HTR-8/SVneo (cell line): ENCODE measurements at regions not wholly inside any gene's neighbourhood (a gene's known extent, or its start where the extent isn't known, plus 50 kb on each side); places are given as distances from the start of the nearest gene placed in this dataset.

Source experiments
- DNase-seq: peaks from one replicate; pipeline ENCODE4 v3.0.0; 2011; ENCODE audit warnings: low spot score, mixed read lengths; ENCODE audit not compliant: insufficient read length
- FAIRE-seq: peaks from 2 replicates; lab custom pipeline; 2011; peaks lifted over from hg19 to GRCh38; lab: Jason Lieb, UNC

- DNase-seq (no peak), FAIRE-seq (no peak)
Measured at GRCh38 chr9:14478175-14479162, 164.5 kb upstream of the NFIB start.

- DNase-seq (no peak), FAIRE-seq (no peak)
Measured at GRCh38 chr9:14471041-14471440, 157.1 kb upstream of the NFIB start.

GRCh38 chr9:14467675-14468374 lies 153.9 kb upstream of the NFIB start:
- DNase-seq (no peak), FAIRE-seq (no peak)

DNA sequence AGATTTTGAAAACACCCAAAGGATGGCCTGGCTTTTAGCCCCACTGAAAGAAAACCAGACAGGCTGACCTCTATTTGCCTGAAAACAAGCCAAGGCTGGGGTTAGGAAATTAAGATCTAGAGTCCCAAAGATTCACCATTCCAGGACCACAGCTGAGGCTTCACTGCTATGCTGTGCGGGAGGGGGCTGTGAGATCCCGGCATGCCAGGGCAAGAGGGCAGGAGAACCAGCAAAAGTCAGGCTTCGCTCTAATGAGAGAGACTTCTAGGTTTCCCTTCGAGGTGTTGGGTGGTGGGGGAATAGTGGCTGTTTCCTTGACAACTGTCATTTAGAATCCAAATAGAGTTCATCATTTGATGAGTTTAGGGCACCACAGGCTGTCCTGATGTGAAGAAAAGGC lies 152.9 kb upstream of the NFIB start:
- DNase-seq (no peak), FAIRE-seq (no peak)

DNA sequence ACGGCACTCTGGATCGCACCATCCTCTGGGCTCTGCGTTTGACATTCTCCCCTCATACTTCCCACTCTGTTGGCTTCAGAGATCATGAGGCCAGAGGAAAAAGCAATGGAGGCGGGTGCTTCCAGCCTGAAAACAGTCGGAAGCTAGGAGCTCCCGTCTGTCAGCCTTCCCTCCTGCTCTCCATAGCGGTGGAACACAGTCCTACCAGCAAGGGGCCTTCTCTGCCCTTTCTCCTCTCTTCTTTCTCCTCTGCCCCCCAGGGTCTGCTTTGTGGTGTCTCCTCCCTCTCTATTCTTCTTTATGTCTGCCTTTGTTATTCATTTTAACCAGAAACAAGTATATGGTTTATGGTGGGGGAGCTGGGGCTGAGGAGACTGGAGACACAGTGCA lies 152.5 kb upstream of the NFIB start:
- DNase-seq, result no peak
- FAIRE-seq, result no peak

GRCh38 chr9:14462950-14463349 lies 149.0 kb upstream of the NFIB start:
- DNase-seq, result no peak
- FAIRE-seq, result no peak

DNA sequence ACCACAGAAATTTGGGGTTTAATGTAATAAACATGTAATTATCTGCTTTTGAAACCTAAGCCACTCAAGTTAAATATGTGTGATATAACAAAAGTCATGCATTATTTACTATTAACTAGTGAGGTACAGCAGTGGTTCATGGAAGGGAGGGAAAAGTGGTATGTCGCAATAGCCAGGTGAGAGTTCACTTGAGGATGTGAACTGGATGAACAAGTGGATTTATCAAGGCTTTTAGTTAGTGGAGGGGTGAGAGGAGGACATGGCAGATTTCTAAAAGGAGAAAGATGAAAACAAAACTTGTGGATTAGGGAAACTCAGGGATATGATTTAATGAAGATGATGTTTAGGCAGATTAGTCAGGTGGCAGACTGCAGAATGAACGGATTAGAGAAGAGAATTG lies 141.3 kb upstream of the NFIB start:
- FAIRE-seq (no peak), DNase-seq (no peak)

DNA sequence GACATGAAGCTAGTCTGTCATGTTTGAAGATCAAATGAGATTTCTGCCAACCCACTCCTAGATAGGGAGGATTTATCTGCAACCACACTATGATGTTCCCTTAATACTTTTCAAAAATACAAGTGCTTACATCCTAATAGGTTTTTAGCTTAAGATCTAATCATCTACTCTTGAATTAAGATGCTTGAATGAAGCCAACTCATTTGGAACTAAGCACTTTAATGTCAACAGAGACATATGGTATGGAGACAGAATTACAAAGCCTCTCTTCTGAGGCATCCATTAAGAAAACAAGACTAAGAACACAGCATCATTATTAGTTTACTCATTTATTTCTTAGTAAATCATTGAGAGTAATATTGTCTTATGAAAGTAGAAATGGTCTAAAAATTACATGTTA lies 139.3 kb upstream of the NFIB start:
- DNase-seq (no peak), FAIRE-seq (no peak)

- no peak for FAIRE-seq
- no peak for DNase-seq
Measured at GRCh38 chr9:14452539-14452938, 138.6 kb upstream of the NFIB start.

- FAIRE-seq, result no peak
- no peak for DNase-seq
Measured at GRCh38 chr9:14451949-14452348, 138.0 kb upstream of the NFIB start.

DNA sequence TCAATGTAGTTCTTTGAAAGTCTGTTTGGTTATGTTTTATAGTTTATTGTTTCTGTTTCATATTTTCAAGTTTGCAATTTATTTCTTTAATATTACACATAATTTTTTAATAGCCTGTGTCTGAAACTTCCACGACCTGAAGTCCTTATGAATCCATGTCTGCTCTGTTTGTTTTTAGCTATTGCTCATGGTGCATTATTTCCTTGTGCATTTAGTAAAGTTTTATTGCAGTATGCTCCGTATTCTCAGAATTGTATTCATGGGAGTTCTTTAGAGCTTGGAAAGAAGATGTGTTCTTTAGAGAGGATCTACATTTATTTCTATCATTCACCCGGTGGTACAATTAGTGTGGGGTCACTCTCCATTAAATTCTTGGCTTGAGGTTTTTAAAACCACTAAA lies 133.2 kb upstream of the NFIB start:
- FAIRE-seq (no peak), DNase-seq (no peak)

DNA sequence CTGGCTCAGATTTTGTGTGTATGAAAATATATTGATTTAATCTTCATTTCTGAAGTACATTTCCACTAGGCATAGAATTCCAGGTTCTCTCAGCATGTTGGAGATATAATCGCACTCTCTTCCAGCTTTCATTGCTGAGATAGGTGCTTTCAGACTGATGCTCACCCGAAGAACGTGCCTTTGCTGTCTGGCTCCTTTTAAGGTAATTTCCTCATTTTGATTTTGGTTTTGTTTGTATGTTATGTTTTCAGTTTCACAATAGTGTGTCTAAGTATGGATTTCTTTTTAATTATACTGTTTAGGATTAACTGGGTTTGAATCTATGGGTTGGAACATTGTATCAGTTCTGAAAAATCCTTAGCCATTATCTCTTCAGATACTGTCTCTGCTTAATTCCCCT lies 132.0 kb upstream of the NFIB start:
- no peak for FAIRE-seq
- no peak for DNase-seq

DNA sequence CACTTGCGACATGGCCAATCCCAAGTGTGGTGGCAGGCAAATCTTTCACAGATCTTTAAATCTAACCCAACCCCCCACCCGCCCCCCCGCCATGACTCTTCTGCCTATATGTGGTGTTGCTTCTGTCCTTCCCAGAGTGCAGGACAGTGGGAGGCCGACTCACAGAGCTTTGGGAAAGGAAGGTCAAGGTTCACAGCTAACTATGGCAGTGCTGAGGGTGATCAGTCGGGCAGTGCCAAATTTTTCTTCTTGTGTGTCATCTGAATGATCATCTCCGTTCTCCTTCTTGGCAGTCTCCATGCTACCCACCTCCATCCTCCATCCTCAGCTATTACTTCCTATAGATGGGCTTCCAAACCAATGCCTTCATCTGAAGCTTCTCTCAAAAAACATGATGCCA lies 129.0 kb upstream of the NFIB start:
- FAIRE-seq (no peak), DNase-seq (no peak)

DNA sequence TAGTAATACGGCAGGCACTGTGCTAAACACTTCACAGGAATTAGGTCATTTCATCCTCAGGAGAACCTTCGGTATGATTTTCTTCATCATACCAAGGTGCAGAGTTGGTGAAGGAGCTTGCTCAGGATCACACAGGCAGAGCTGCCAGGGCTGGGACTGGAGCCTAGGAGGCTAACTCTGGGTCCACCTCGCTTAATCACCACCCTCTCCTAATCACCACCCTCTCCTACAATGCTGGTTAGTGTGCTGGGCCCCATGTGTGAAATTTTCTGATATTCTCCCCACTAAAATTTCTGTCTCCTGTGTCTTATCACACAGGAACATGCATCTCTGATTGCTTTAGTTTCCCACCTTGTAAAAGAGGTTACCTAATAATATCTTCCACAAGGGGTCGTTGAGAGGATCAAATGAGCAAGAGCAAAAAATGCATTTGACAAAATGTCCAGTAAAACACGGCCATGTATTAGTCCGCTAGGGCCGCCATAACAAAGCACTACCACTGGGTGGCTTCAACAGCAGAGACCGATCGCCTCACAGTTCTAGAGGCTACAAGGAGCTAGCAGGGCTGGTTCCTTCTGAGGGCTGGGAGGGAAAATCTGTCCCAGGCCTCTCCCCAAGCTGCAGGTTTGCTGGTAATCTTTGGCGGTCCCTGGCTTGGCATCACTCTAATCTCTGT lies 128.2 kb upstream of the NFIB start:
- DNase-seq, result no peak
- FAIRE-seq, result no peak

DNA sequence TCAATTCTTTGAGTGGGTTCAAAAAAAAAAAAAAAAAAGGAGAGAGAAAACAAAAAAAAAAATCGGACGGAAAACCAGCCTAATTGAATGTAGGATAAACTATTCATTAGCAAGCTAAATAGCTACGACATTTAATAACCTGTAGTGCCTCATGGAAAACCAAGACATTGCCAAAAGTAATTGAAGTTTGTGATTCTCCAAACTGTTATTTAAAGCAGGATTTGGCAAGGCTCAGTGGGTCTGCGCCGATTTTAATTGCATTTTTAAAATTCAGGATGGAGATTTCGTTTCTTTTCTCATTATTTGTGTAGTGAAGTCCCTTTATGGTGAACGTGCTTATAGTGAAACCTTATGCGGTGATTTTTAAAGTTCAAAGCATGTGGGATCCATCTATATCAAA lies 127.2 kb upstream of the NFIB start:
- no peak for FAIRE-seq
- DNase-seq, result no peak

GRCh38 chr9:14440062-14440461 lies 126.1 kb upstream of the NFIB start:
- FAIRE-seq, result no peak
- no peak for DNase-seq

DNA sequence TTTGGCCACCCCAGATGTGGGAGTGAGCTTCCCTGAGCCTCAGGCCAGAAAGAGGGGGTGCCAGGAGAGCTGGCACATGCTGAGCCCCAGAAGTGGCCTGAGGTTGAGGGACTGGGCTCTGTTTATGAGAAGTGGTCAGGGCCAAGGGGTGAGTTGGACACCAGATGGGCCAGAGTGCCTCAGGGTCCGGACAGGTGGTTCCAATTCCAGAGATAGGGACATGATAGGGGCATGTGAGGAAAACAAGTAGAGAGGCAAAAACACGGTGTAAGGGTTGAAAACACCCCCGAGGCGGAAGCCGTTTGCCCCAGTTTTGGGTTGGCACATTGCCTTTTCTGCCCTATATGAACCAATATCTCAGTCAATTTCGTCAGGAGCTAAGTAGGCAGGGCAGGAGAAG lies 125.6 kb upstream of the NFIB start:
- DNase-seq, result no peak
- no peak for FAIRE-seq

- FAIRE-seq, result no peak
- DNase-seq, result no peak
Measured at GRCh38 chr9:14438232-14439021, 124.5 kb upstream of the NFIB start.

GRCh38 chr9:14437354-14438231 lies 123.7 kb upstream of the NFIB start:
- no peak for FAIRE-seq
- DNase-seq, result no peak
